CD14-positive monocyte (primary cell): ENCODE measurements at regions not wholly inside any gene's neighbourhood (a gene's known extent, or its start where the extent isn't known, plus 50 kb on each side); places are given as distances from the start of the nearest gene placed in this dataset.

Source experiments
- DNase-seq, 3 donors: peaks; one replicate each; pipeline ENCODE4 v3.0.0-alpha.2; 2011 to 2022
- H2AFZ ChIP-seq: 2 replicates; pipeline ENCODE4 v1.6.0; 2012; ENCODE audit warnings: mild to moderate bottlenecking, low read depth, low read length, inconsistent platforms; ENCODE audit not compliant: insufficient read depth, poor library complexity, severe bottlenecking
- H3K27ac ChIP-seq, 2 donors: 1 replicate in 1 of 2; 2 replicates in 1 of 2; pipeline ENCODE4 v1.5.1; 2012 to 2013; ENCODE audit warnings: low read length in 2 of 2, control low read depth in 1 of 2, inconsistent platforms in 1 of 2, low read depth in 1 of 2, mild to moderate bottlenecking in 1 of 2
- H3K27me3 ChIP-seq, 2 donors: one replicate each; pipeline versions ENCODE4 v1.6.0 to v1.6.1; 2011 to 2013; ENCODE audit warnings: low read length in 2 of 2; ENCODE audit not compliant: control insufficient read depth in 2 of 2, insufficient read depth in 2 of 2
- H3K36me3 ChIP-seq, 2 donors: replicated peaks in 1 of 2; 1 replicate in 1 of 2; 2 replicates in 1 of 2; pipeline versions ENCODE4 v1.5.1 to v1.6.1; 2012 to 2013; ENCODE audit warnings: low read length in 2 of 2, control low read depth in 1 of 2, inconsistent platforms in 1 of 2, mild to moderate bottlenecking in 1 of 2; ENCODE audit not compliant: insufficient read depth in 2 of 2, control insufficient read depth in 1 of 2
- H3K4me1 ChIP-seq, 2 donors: 1 replicate in 1 of 2; 2 replicates in 1 of 2; pipeline versions ENCODE4 v1.5.1 to v1.6.1; 2012 to 2013; ENCODE audit warnings: low read length in 2 of 2, control low read depth in 1 of 2, inconsistent platforms in 1 of 2, mild to moderate bottlenecking in 1 of 2, moderate library complexity in 1 of 2; ENCODE audit not compliant: insufficient read depth in 2 of 2, control insufficient read depth in 1 of 2
- H3K4me2 ChIP-seq: replicated peaks from 2 replicates; pipeline ENCODE3; 2012; ENCODE audit warnings: low read length, moderate library complexity, mild to moderate bottlenecking; ENCODE audit not compliant: poor library complexity, severe bottlenecking; ENCODE audit errors: extremely low read depth
- H3K4me3 ChIP-seq, 3 experiments: fragments of 200-600 bp in 1 of 3; sonication (generic) in 1 of 3; replicated peaks in 1 of 3; 1 replicate in 2 of 3; 2 replicates in 1 of 3; pipeline ENCODE4 v1.5.1; 2011 to 2013; ENCODE audit warnings: low read length in 3 of 3, mild to moderate bottlenecking in 3 of 3, control low read depth in 2 of 3, low read depth in 2 of 3, inconsistent platforms in 1 of 3, moderate library complexity in 1 of 3
- H3K79me2 ChIP-seq: 2 replicates; pipeline ENCODE4 v1.6.0; 2012; ENCODE audit warnings: mild to moderate bottlenecking, control low read depth, inconsistent platforms, low read length, moderate library complexity; ENCODE audit not compliant: insufficient read depth
- H3K9ac ChIP-seq: 2 replicates; pipeline ENCODE4 v1.6.0; 2017; ENCODE audit warnings: low read length, mild to moderate bottlenecking; ENCODE audit not compliant: insufficient read depth, poor library complexity, severe bottlenecking
- H3K9me3 ChIP-seq, 2 donors: replicated peaks in 1 of 2; 1 replicate in 1 of 2; 2 replicates in 1 of 2; pipeline versions ENCODE4 v1.5.1 to v1.6.1; 2012 to 2013; ENCODE audit warnings: low read length in 2 of 2, control low read depth in 1 of 2; ENCODE audit not compliant: control insufficient read depth in 1 of 2, insufficient read depth in 1 of 2
- H4K20me1 ChIP-seq: 2 replicates; pipeline ENCODE4 v1.6.0; 2012; ENCODE audit warnings: mild to moderate bottlenecking, low read length, control low read depth, moderate library complexity; ENCODE audit not compliant: insufficient read depth
- H3K27ac Mint-ChIP-seq, 7 donors: one replicate each; pipeline ENCODE4 v1.8.0; 2020; ENCODE audit warnings: mild to moderate bottlenecking in 7 of 7, mixed read lengths in 7 of 7, moderate library complexity in 6 of 7, inconsistent platforms in 2 of 7
- H3K27me3 Mint-ChIP-seq, 3 donors: one replicate each; pipeline ENCODE4 v1.8.0; 2021 to 2022; ENCODE audit warnings: low read depth in 3 of 3, mild to moderate bottlenecking in 3 of 3, mixed read lengths in 3 of 3, moderate library complexity in 3 of 3, inconsistent platforms in 1 of 3
- H3K36me3 Mint-ChIP-seq, 2 donors: one replicate each; pipeline ENCODE4 v1.8.0; 2020; ENCODE audit warnings: mixed read lengths in 2 of 2, inconsistent platforms in 1 of 2, mild to moderate bottlenecking in 1 of 2
- H3K4me1 Mint-ChIP-seq: one replicate; pipeline ENCODE4 v1.8.0; 2020; ENCODE audit warnings: mild to moderate bottlenecking, mixed read lengths
- H3K4me3 Mint-ChIP-seq, 2 donors: one replicate each; pipeline ENCODE4 v1.8.0; 2020; ENCODE audit warnings: mild to moderate bottlenecking in 2 of 2, mixed read lengths in 2 of 2, moderate library complexity in 1 of 2
- H3K9me3 Mint-ChIP-seq, 7 donors: one replicate each; pipeline ENCODE4 v1.8.0; 2020 to 2022; ENCODE audit warnings: mixed read lengths in 7 of 7, mild to moderate bottlenecking in 6 of 7, moderate library complexity in 6 of 7, inconsistent platforms in 2 of 7
- CTCF ChIP-seq: fragments of 200-600 bp; IDR thresholded peaks from one replicate; pipeline ENCODE4 v1.8.0; 2022; ENCODE audit warnings: antibody characterized with exemption, mild to moderate bottlenecking
- WGBS: methylation state at CpG from one replicate; pipeline ENCODE4 v1.1.5; 2013; ENCODE audit warnings: missing lambda C conversion rate; ENCODE audit not compliant: insufficient coverage; 5-methylcytosine and 5-hydroxymethylcytosine counted together
- intact Hi-C, 2 donors: fragments of 100-400 bp; cut with micrococcal nuclease; formaldehyde crosslinking; loops; one replicate each; pipeline versions ENCODE4 v1.15.0 to v1.15.1; 2023

- Histone ChIP-seq H3K4me1 (no peaks in the 10 kb centered on the region), H3K79me2 (no peaks in the 10 kb centered on the region), H3K9me3 (no peaks in the 10 kb centered on the region), H3K4me3 (no peak overlapping the region), H3K4me2 (no peak overlapping the region), H3K36me3 (no peaks in the 10 kb centered on the region), H2AFZ (no peak overlapping the region), H3K27ac (no peak overlapping the region), H4K20me1 (no peaks in the 10 kb centered on the region), H3K9ac (no peak overlapping the region), H3K27me3 (no peaks in the 10 kb centered on the region)
- DNase-seq, result no peak
- H3K4me3 Mint-ChIP-seq, result no peak overlapping the region
- no peaks in the 10 kb centered on the region for H3K4me1 Mint-ChIP-seq
- no peak for TF ChIP-seq CTCF
- no peaks in the 10 kb centered on the region for H3K9me3 Mint-ChIP-seq
- no peak overlapping the region for H3K27ac Mint-ChIP-seq
- intact Hi-C loops, result no loop called here
- WGBS, result no CpG with 5 or more reads among the region's 5 CpGs
- H3K36me3 Mint-ChIP-seq, result no peaks in the 10 kb centered on the region
- peaks cover 0 to 3% (median 0%) of the 10 kb centered on the region in 3 donors for H3K27me3 Mint-ChIP-seq
Measured at GRCh38 chr6:126792340-126793085, 326.0 kb upstream of the RSPO3 start.

- no peak for TF ChIP-seq CTCF
- no peak for DNase-seq
- H3K9me3 ChIP-seq, result no peaks in the 10 kb centered on the region
- H3K4me1 ChIP-seq, result no peaks in the 10 kb centered on the region
- Mint-ChIP-seq H3K9me3 (no peaks in the 10 kb centered on the region), H3K36me3 (no peaks in the 10 kb centered on the region), H3K4me3 (no peak overlapping the region), H3K4me1 (no peaks in the 10 kb centered on the region), H3K27ac (no peak overlapping the region), H3K27me3 (peaks cover 0 to 2% (median 0%) of the 10 kb centered on the region in 3 donors)
- H3K36me3 ChIP-seq, result no peaks in the 10 kb centered on the region
- H4K20me1 ChIP-seq, result no peaks in the 10 kb centered on the region
- no peak overlapping the region for H2AFZ ChIP-seq
- intact Hi-C loops, result no loop called here
- H3K4me2 ChIP-seq, result no peak overlapping the region
- H3K27me3 ChIP-seq, result no peaks in the 10 kb centered on the region
- no peak overlapping the region for H3K27ac ChIP-seq
- no peaks in the 10 kb centered on the region for H3K79me2 ChIP-seq
- H3K9ac ChIP-seq, result no peak overlapping the region
- H3K4me3 ChIP-seq, result no peak overlapping the region
Measured at GRCh38 chr6:126795161-126795560, 323.3 kb upstream of the RSPO3 start.
